HEK293 (cell line): ENCODE measurements at regions not wholly inside any gene's neighbourhood (a gene's known extent, or its start where the extent isn't known, plus 50 kb on each side); places are given as distances from the start of the nearest gene placed in this dataset.

Source experiments
- CTCF ChIA-PET: fragments of 350-600 bp; formaldehyde crosslinking; extraction: SDS; loops from one replicate; lab custom pipeline; 2021; ENCODE audit warnings: antibody characterized with exemption; lab: Yijun Ruan, JAX
- POLR2A ChIA-PET: fragments of 300-600 bp; formaldehyde crosslinking; extraction: SDS; loops from one replicate; lab custom pipeline; 2020; ENCODE audit warnings: antibody characterized with exemption, inconsistent platforms; lab: Yijun Ruan, JAX
- H3K27ac ChIP-seq: fragments of 200-500 bp; sonication (Bioruptor generic); 2 replicates; pipeline ENCODE4 v1.5.1; 2014; ENCODE audit warnings: low read depth, low read length, control low read depth, inconsistent platforms; ENCODE audit errors: extremely low read depth
- H3K36me3 ChIP-seq, 2 experiments: fragments of 200-500 bp in 1 of 2; sonication (Bioruptor generic) in 1 of 2; 1 replicate in 1 of 2; 2 replicates in 1 of 2; pipeline ENCODE4 v1.5.1; 2014 to 2017; ENCODE audit warnings: inconsistent platforms in 2 of 2, low read length in 2 of 2; ENCODE audit not compliant: control insufficient read depth in 2 of 2, insufficient read depth in 1 of 2
- H3K4me1 ChIP-seq: fragments of 200-500 bp; sonication (Bioruptor generic); 2 replicates; pipeline ENCODE4 v1.5.1; 2014; ENCODE audit warnings: mild to moderate bottlenecking, low read length, inconsistent platforms; ENCODE audit not compliant: control insufficient read depth, insufficient read depth
- H3K4me3 ChIP-seq: 2 replicates; pipeline ENCODE4 v1.5.1; 2011; ENCODE audit warnings: low read depth, mild to moderate bottlenecking, control low read depth, low read length, moderate library complexity
- H3K9me3 ChIP-seq: fragments of 200-500 bp; sonication (Bioruptor generic); 2 replicates; pipeline ENCODE4 v1.5.1; 2014; ENCODE audit warnings: low read depth, low read length, inconsistent platforms; ENCODE audit not compliant: control insufficient read depth, insufficient read depth
- BCL11B ChIP-seq: fragments of 450-650 bp; formaldehyde crosslinking; IDR thresholded peaks from 2 replicates; pipeline ENCODE4 v1.5.1; 2016; ENCODE audit warnings: low read depth, missing biosample characterization, missing genetic modification characterization
- BCL6B ChIP-seq: fragments of 450-650 bp; formaldehyde crosslinking; IDR thresholded peaks from 2 replicates; pipeline ENCODE4 v1.5.1; 2017; ENCODE audit warnings: missing biosample characterization, missing genetic modification characterization
- HOXA7 ChIP-seq: sonication (generic); formaldehyde crosslinking; IDR thresholded peaks from 2 replicates; pipeline ENCODE4 v1.8.1; 2022; ENCODE audit warnings: missing genetic modification reagents, borderline replicate concordance
- SCRT2 ChIP-seq: fragments of 450-650 bp; formaldehyde crosslinking; IDR thresholded peaks from 2 replicates; pipeline ENCODE4 v1.5.1; 2016; ENCODE audit warnings: missing biosample characterization, missing genetic modification characterization
- ZFP3 ChIP-seq: fragments of 450-650 bp; formaldehyde crosslinking; IDR thresholded peaks from 2 replicates; pipeline ENCODE4 v1.5.1; 2016; ENCODE audit warnings: low read depth, missing biosample characterization, missing genetic modification characterization
- ZNF10 ChIP-seq: fragments of 450-650 bp; formaldehyde crosslinking; IDR thresholded peaks from 2 replicates; pipeline ENCODE4 v1.5.1; 2017; ENCODE audit warnings: missing biosample characterization, missing genetic modification characterization
- ZNF133 ChIP-seq: fragments of 450-650 bp; formaldehyde crosslinking; IDR thresholded peaks from 2 replicates; pipeline ENCODE4 v1.5.1; 2016; ENCODE audit warnings: missing biosample characterization, missing genetic modification characterization
- ZNF341 ChIP-seq: fragments of 450-650 bp; formaldehyde crosslinking; IDR thresholded peaks from 2 replicates; pipeline ENCODE4; 2016; ENCODE audit warnings: low read depth, missing biosample characterization, missing genetic modification characterization
- ZNF423 ChIP-seq: fragments of 450-650 bp; formaldehyde crosslinking; IDR thresholded peaks from 2 replicates; pipeline ENCODE4 v1.5.1; 2016; ENCODE audit warnings: missing biosample characterization, missing genetic modification characterization
- ZNF530 ChIP-seq: fragments of 450-650 bp; formaldehyde crosslinking; IDR thresholded peaks from 2 replicates; pipeline ENCODE4 v1.5.1; 2016; ENCODE audit warnings: low read depth, missing biosample characterization, missing genetic modification characterization
- ZNF558 ChIP-seq: fragments of 450-650 bp; formaldehyde crosslinking; IDR thresholded peaks from 2 replicates; pipeline ENCODE4 v1.5.1; 2016; ENCODE audit warnings: missing biosample characterization, missing genetic modification characterization
- ZNF560 ChIP-seq: fragments of 450-650 bp; formaldehyde crosslinking; IDR thresholded peaks from 2 replicates; pipeline ENCODE4 v1.5.1; 2017; ENCODE audit warnings: missing biosample characterization, missing genetic modification characterization, borderline replicate concordance
- ZNF585B ChIP-seq: fragments of 450-650 bp; formaldehyde crosslinking; IDR thresholded peaks from 2 replicates; pipeline ENCODE4 v1.5.1; 2016; ENCODE audit warnings: missing biosample characterization, missing genetic modification characterization
- ZXDB ChIP-seq: fragments of 450-650 bp; formaldehyde crosslinking; IDR thresholded peaks from 2 replicates; pipeline ENCODE4 v1.5.1; 2016; ENCODE audit warnings: missing biosample characterization, missing genetic modification characterization
- TF ChIP-seq, protein P1 (sequence below): fragments of 450-650 bp; formaldehyde crosslinking; IDR thresholded peaks from 2 replicates; pipeline ENCODE4 v1.5.1; 2017; ENCODE audit warnings: missing biosample characterization, missing genetic modification characterization
- TF ChIP-seq, protein P2 (sequence below): fragments of 450-650 bp; formaldehyde crosslinking; IDR thresholded peaks from 2 replicates; pipeline ENCODE4 v1.5.1; 2016; ENCODE audit warnings: missing biosample characterization, missing genetic modification characterization
- TF ChIP-seq, protein P3 (sequence below): fragments of 450-650 bp; formaldehyde crosslinking; IDR thresholded peaks from 2 replicates; pipeline ENCODE4; 2016; ENCODE audit warnings: missing biosample characterization, missing genetic modification characterization

- TF ChIP-seq BCL6B (tag by site-specific recombination) (no peak), ZNF558 (tag by site-specific recombination) (no peak), ZNF560 (tag by site-specific recombination) (no peak)
- TF ChIP-seq, all 188 proteins: peak for 2
Measured at GRCh38 chrX:150310417-150310816, 52.7 kb upstream of the MAMLD1 start (continued).

- POLR2A ChIA-PET = no interaction called here
- CTCF ChIA-PET = no interaction called here
- no peaks in the 10 kb centered on the region for H3K36me3 ChIP-seq
- no peaks in the 10 kb centered on the region for H3K4me1 ChIP-seq
- no peak overlapping the region for H3K27ac ChIP-seq
- no peak overlapping the region for H3K4me3 ChIP-seq
- no peaks in the 10 kb centered on the region for H3K9me3 ChIP-seq
- TF ChIP-seq, protein P1, sequence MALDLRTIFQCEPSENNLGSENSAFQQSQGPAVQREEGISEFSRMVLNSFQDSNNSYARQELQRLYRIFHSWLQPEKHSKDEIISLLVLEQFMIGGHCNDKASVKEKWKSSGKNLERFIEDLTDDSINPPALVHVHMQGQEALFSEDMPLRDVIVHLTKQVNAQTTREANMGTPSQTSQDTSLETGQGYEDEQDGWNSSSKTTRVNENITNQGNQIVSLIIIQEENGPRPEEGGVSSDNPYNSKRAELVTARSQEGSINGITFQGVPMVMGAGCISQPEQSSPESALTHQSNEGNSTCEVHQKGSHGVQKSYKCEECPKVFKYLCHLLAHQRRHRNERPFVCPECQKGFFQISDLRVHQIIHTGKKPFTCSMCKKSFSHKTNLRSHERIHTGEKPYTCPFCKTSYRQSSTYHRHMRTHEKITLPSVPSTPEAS (tag by site-specific recombination) = no peak
- TF ChIP-seq SCRT2 (tag by site-specific recombination) (no peak), BCL11B (tag by site-specific recombination) (no peak), ZXDB (tag by site-specific recombination) (no peak), ZNF585B (no peak)
- TF ChIP-seq, protein P2, sequence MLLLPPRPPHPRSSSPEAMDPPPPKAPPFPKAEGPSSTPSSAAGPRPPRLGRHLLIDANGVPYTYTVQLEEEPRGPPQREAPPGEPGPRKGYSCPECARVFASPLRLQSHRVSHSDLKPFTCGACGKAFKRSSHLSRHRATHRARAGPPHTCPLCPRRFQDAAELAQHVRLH (tag by site-specific recombination) = no peak
Measured at GRCh38 chrX:150310881-150311280, 52.2 kb upstream of the MAMLD1 start.

GRCh38 chrX:150312931-150313330 is 50.2 kb upstream of the MAMLD1 start:
- Histone ChIP-seq H3K36me3 (no peaks in the 10 kb centered on the region), H3K4me1 (no peaks in the 10 kb centered on the region), H3K27ac (no peak overlapping the region), H3K9me3 (no peaks in the 10 kb centered on the region), H3K4me3 (no peak overlapping the region)
- CTCF ChIA-PET = interaction anchor here (1.0 kb wide), 1 partner anchor 371 kb away, joined by 4 read pairs; no protein-coding TSS in a partner anchor
- TF ChIP-seq ZNF423 = no peak
- no peak for TF ChIP-seq ZFP3 (tag by site-specific recombination)
- no peak for TF ChIP-seq ZNF133 (tag by site-specific recombination)
- no peak for TF ChIP-seq ZNF341 (tag by site-specific recombination)
- TF ChIP-seq ZNF10 (tag by site-specific recombination) = no peak
- TF ChIP-seq, protein P3, sequence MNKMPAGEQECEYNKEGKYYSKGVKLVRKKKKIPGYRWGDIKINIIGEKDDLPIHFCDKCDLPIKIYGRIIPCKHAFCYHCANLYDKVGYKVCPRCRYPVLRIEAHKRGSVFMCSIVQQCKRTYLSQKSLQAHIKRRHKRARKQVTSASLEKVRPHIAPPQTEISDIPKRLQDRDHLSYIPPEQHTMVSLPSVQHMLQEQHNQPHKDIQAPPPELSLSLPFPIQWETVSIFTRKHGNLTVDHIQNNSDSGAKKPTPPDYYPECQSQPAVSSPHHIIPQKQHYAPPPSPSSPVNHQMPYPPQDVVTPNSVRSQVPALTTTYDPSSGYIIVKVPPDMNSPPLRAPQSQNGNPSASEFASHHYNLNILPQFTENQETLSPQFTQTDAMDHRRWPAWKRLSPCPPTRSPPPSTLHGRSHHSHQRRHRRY = no peak
- TF ChIP-seq ZNF530 = no peak
- TF ChIP-seq HOXA7 (CRISPR knock-in tag) = no peak
- TF ChIP-seq, all 188 proteins: peak for 0
- POLR2A ChIA-PET = no interaction called here
